Activated CD4-positive, alpha-beta T cell treated with anti-CD3 and anti-CD28 coated beads, Interleukin-2, amount 10 ng/mL, durations not matched to agents 7 days and 5 days (primary cell): ENCODE measurements at regions not wholly inside any gene's neighbourhood (a gene's known extent, or its start where the extent isn't known, plus 50 kb on each side); places are given as distances from the start of the nearest gene placed in this dataset.

ENCODE experiments used
- CTCF ChIA-PET: fragments of 350-600 bp; sonication (Branson Sonifier 250); formaldehyde crosslinking; loops from one replicate; lab custom pipeline; 2021; ENCODE audit warnings: antibody characterized with exemption; lab: Charles Lee
- POLR2A ChIA-PET: fragments of 350-600 bp; sonication (Branson Sonifier 250); formaldehyde crosslinking; loops from one replicate; lab custom pipeline; 2021; ENCODE audit warnings: antibody characterized with exemption; lab: Charles Lee
- DNase-seq: peaks from one replicate; pipeline ENCODE4 v3.0.0-alpha.2; 2020
- H3K27ac Mint-ChIP-seq: one replicate; pipeline ENCODE4 v1.8.0; 2021; ENCODE audit warnings: mild to moderate bottlenecking, moderate library complexity, mixed read lengths
- H3K27me3 Mint-ChIP-seq: one replicate; pipeline ENCODE4 v1.8.0; 2021; ENCODE audit warnings: mixed read lengths
- H3K36me3 Mint-ChIP-seq: one replicate; pipeline ENCODE4 v1.8.0; 2021; ENCODE audit warnings: low read depth, mixed read lengths
- H3K4me1 Mint-ChIP-seq: one replicate; pipeline ENCODE4 v1.8.0; 2021; ENCODE audit warnings: mixed read lengths
- H3K4me3 Mint-ChIP-seq: one replicate; pipeline ENCODE4 v1.8.0; 2021; ENCODE audit warnings: mild to moderate bottlenecking, moderate library complexity, mixed read lengths
- H3K9me3 Mint-ChIP-seq: one replicate; pipeline ENCODE4 v1.8.0; 2021; ENCODE audit warnings: mixed read lengths

- H3K27ac Mint-ChIP-seq, result no peak overlapping the region
- ChIA-PET POLR2A (no interaction called here), CTCF (no interaction called here)
- no peak for DNase-seq
- H3K4me1 Mint-ChIP-seq, result no peaks in the 10 kb centered on the region
- H3K36me3 Mint-ChIP-seq, result no peaks in the 10 kb centered on the region
- H3K4me3 Mint-ChIP-seq, result no peak overlapping the region
- H3K9me3 Mint-ChIP-seq, result no peaks in the 10 kb centered on the region
- H3K27me3 Mint-ChIP-seq, result no peaks in the 10 kb centered on the region
These were observed 129.2 kb upstream of the ANO3 start for GRCh38 chr11:26202754-26203153.

DNA sequence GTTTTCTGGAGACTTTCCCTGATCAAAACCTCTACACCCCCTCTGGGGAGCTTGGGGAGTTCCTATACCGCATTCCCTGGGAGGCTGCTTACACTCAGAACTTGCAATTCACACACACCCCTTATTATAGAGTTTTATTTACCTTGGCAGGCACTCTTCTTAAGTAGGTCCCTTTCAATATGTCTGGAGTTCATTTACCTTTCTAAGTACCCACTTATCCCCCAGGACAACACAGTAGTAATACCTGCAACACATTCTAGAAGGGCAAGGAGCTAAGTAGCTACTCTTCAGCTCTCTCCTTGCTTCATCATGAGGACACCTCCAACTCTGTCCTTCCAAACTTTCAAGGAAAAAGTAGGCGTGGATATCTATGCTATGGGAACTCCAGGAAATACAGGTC, 127.8 kb upstream of the ANO3 start:
- Mint-ChIP-seq H3K27me3 (no peaks in the 10 kb centered on the region), H3K9me3 (no peaks in the 10 kb centered on the region), H3K36me3 (no peaks in the 10 kb centered on the region), H3K4me3 (no peak overlapping the region), H3K27ac (no peak overlapping the region), H3K4me1 (no peaks in the 10 kb centered on the region)
- POLR2A ChIA-PET, result no interaction called here
- CTCF ChIA-PET, result no interaction called here
- no peak for DNase-seq

GRCh38 chr11:26204839-26205238, 127.1 kb upstream of the ANO3 start:
- ChIA-PET CTCF (no interaction called here), POLR2A (no interaction called here)
- no peak overlapping the region for H3K27ac Mint-ChIP-seq
- H3K4me1 Mint-ChIP-seq, result no peaks in the 10 kb centered on the region
- no peak overlapping the region for H3K4me3 Mint-ChIP-seq
- H3K9me3 Mint-ChIP-seq, result no peaks in the 10 kb centered on the region
- no peaks in the 10 kb centered on the region for H3K27me3 Mint-ChIP-seq
- no peak for DNase-seq
- no peaks in the 10 kb centered on the region for H3K36me3 Mint-ChIP-seq

DNA sequence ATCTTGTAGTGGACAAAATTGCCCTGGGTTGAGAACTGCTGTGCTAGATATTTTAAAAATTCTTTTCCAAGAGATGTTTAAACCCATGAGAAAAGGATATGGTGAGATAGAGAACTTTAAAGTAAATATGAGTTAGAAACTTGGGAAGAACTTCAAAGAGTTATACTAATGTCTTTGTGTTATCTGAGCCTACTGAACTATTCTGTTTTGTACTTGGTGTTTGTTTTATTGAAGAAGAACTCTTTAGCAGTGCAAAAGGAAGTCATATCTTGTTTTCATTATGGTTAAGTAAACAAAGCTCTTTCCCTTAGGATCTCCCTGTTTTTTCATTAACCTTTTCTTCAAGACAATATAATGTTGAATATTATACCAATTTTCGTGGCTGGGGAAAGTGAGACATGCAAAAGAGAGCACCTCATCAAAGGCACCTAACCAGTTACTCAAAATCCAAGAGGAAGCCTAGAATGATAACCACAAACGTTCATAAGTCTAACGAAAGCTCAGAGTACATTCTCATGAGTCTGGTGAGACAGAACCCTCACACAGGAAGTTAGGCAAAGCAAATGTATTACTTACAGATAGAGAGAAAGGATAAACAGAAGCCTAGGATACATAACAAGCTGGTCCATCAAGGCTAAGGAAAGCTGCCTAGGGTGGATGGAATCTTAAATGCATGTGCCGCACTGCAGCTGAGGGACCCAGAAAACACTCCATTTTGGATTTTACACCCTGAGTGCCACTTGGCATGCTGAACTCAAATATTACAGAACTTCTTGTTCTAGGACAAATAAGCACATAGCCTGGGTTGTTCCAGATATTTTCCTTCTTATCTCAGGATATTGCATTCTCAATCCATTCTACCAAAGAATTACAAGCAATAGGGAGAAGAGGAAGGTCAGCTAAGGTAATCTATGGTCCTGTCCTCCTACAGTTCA, 112.5 kb upstream of the ANO3 start:
- H3K9me3 Mint-ChIP-seq, result peaks cover 5% of the 10 kb centered on the region
- H3K4me1 Mint-ChIP-seq, result no peaks in the 10 kb centered on the region
- H3K4me3 Mint-ChIP-seq, result no peak overlapping the region
- ChIA-PET POLR2A (no interaction called here), CTCF (no interaction called here)
- no peak overlapping the region for H3K27ac Mint-ChIP-seq
- no peaks in the 10 kb centered on the region for H3K36me3 Mint-ChIP-seq
- no peak for DNase-seq
- H3K27me3 Mint-ChIP-seq, result no peaks in the 10 kb centered on the region

DNA sequence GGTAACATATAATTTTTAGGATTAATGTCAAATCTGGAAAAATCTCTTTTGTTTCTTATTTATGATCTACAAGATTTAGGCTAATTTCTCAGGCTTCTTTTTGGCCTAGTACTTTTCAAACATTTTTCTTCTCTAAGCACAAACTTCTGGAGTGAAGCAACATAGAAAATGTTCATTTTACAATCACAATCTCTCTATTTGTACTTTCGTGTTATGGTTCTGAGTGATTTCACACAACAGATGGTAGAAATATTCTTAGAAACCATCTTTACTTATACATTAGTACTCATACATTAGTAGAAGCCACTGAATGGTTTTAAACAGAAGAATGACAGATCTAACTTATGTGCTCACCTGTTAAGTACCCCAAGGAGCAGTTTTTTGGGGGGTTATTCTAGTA, 106.3 kb upstream of the ANO3 start:
- DNase-seq, result no peak
- CTCF ChIA-PET, result no interaction called here
- peaks cover 5% of the 10 kb centered on the region for H3K9me3 Mint-ChIP-seq
- no peak overlapping the region for H3K27ac Mint-ChIP-seq
- no peaks in the 10 kb centered on the region for H3K4me1 Mint-ChIP-seq
- POLR2A ChIA-PET, result no interaction called here
- no peaks in the 10 kb centered on the region for H3K36me3 Mint-ChIP-seq
- no peak overlapping the region for H3K4me3 Mint-ChIP-seq
- no peaks in the 10 kb centered on the region for H3K27me3 Mint-ChIP-seq

- ChIA-PET POLR2A (no interaction called here), CTCF (no interaction called here)
- DNase-seq, result no peak
- Mint-ChIP-seq H3K27me3 (no peaks in the 10 kb centered on the region), H3K4me1 (no peaks in the 10 kb centered on the region), H3K4me3 (no peak overlapping the region), H3K36me3 (no peaks in the 10 kb centered on the region), H3K27ac (no peak overlapping the region), H3K9me3 (no peaks in the 10 kb centered on the region)
These were observed 104.6 kb upstream of the ANO3 start for GRCh38 chr11:26227301-26227746.

DNA sequence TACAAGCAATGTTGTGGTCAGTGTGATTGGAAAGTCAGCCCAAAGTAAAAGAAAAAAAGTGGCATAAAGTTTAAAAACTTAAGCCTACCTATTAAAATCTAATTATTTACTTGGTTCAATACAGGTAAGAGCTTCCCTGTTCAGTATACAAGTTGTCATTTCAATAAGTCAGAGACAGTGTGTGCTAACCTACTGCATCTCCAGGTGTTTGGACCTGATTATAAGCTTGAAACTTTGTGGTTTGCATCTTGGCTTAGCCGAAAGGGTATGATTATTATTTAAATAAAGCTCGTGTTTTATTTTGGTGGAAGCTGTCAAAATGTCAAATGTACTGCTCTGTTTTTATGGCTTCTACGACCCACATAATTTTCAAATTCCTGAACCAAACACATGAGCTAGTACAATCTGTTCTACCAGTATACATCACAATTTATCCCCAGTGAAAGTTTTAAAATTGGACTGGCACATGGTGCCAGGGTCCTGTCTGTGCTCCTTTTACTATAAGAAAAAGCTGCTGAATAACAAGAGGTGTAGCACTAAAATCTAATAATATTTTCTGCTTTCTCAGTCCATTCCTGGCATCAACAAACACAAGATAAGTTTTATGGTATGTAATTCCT, 103.9 kb upstream of the ANO3 start:
- CTCF ChIA-PET, result no interaction called here

GRCh38 chr11:26228778-26229177, 103.2 kb upstream of the ANO3 start:
- H3K27ac Mint-ChIP-seq, result no peak overlapping the region
- no peaks in the 10 kb centered on the region for H3K9me3 Mint-ChIP-seq
- ChIA-PET CTCF (no interaction called here), POLR2A (no interaction called here)
- no peaks in the 10 kb centered on the region for H3K36me3 Mint-ChIP-seq
- H3K27me3 Mint-ChIP-seq, result no peaks in the 10 kb centered on the region
- H3K4me3 Mint-ChIP-seq, result no peak overlapping the region
- H3K4me1 Mint-ChIP-seq, result no peaks in the 10 kb centered on the region
- DNase-seq, result no peak

More for the DNA sequence above, 103.9 kb upstream of the ANO3 start:
- no peaks in the 10 kb centered on the region for H3K27me3 Mint-ChIP-seq
- H3K27ac Mint-ChIP-seq, result no peak overlapping the region
- no peaks in the 10 kb centered on the region for H3K9me3 Mint-ChIP-seq
- DNase-seq, result no peak
- POLR2A ChIA-PET, result no interaction called here
- H3K36me3 Mint-ChIP-seq, result no peaks in the 10 kb centered on the region
- H3K4me3 Mint-ChIP-seq, result no peak overlapping the region
- no peaks in the 10 kb centered on the region for H3K4me1 Mint-ChIP-seq

- ChIA-PET CTCF (no interaction called here), POLR2A (no interaction called here)
- Mint-ChIP-seq H3K27ac (no peak overlapping the region), H3K27me3 (no peaks in the 10 kb centered on the region), H3K4me1 (no peaks in the 10 kb centered on the region), H3K9me3 (no peaks in the 10 kb centered on the region), H3K4me3 (no peak overlapping the region), H3K36me3 (no peaks in the 10 kb centered on the region)
- DNase-seq, result no peak
These were observed 102.7 kb upstream of the ANO3 start for GRCh38 chr11:26229257-26229656.

- Mint-ChIP-seq H3K9me3 (no peaks in the 10 kb centered on the region), H3K4me3 (no peak overlapping the region), H3K27me3 (no peaks in the 10 kb centered on the region), H3K36me3 (no peaks in the 10 kb centered on the region), H3K4me1 (no peaks in the 10 kb centered on the region), H3K27ac (no peak overlapping the region)
- DNase-seq, result no peak
- ChIA-PET POLR2A (no interaction called here), CTCF (no interaction called here)
These were observed 101.9 kb upstream of the ANO3 start for GRCh38 chr11:26229981-26230380.

- Mint-ChIP-seq H3K9me3 (no peaks in the 10 kb centered on the region), H3K4me1 (no peaks in the 10 kb centered on the region), H3K4me3 (no peak overlapping the region), H3K27me3 (no peaks in the 10 kb centered on the region), H3K27ac (no peak overlapping the region), H3K36me3 (no peaks in the 10 kb centered on the region)
- POLR2A ChIA-PET, result no interaction called here
- no peak for DNase-seq
- CTCF ChIA-PET, result no interaction called here
These were observed 100.7 kb upstream of the ANO3 start for GRCh38 chr11:26231252-26231661.

DNA sequence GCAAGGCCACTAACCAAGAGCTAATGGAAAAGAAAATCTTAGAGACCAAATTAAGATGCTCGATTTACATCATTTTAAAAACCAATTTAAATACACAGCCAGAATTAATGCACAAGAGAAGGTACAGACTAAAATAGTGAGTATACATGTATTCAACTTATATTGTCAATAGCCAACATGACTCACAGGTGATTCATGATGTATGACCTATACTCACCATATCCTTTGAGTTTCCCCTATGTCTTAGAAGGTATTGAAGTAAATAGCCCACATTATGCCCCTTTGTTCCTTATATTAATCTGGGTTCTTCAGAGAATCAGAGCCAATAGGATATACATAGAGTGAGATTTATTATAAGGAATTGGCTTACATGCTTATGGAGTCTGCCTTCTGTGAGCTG, 97.5 kb upstream of the ANO3 start:
- Mint-ChIP-seq H3K4me1 (no peaks in the 10 kb centered on the region), H3K27ac (no peak overlapping the region), H3K36me3 (no peaks in the 10 kb centered on the region), H3K4me3 (no peak overlapping the region), H3K9me3 (no peaks in the 10 kb centered on the region), H3K27me3 (no peaks in the 10 kb centered on the region)
- POLR2A ChIA-PET, result no interaction called here
- no peak for DNase-seq
- CTCF ChIA-PET, result interaction anchor here (0.5 to 0.6 kb wide), 2 partner anchors 52 to 480 kb away, joined by 3 to 4 read pairs; no protein-coding TSS in a partner anchor

GRCh38 chr11:26243426-26243825, 88.5 kb upstream of the ANO3 start:
- ChIA-PET POLR2A (no interaction called here), CTCF (no interaction called here)
- no peak for DNase-seq
- no peak overlapping the region for H3K27ac Mint-ChIP-seq
- H3K9me3 Mint-ChIP-seq, result no peaks in the 10 kb centered on the region
- H3K4me3 Mint-ChIP-seq, result no peak overlapping the region
- no peaks in the 10 kb centered on the region for H3K36me3 Mint-ChIP-seq
- no peaks in the 10 kb centered on the region for H3K27me3 Mint-ChIP-seq
- no peaks in the 10 kb centered on the region for H3K4me1 Mint-ChIP-seq
